ENCODE measurements at regions not wholly inside any gene's neighbourhood (a gene's known extent, or its start where the extent isn't known, plus 50 kb on each side); places are given as distances from the start of the nearest gene placed in this dataset.
"Not testable (repeated sequence)": the region's sequence is repeated elsewhere in the genome, so short reads cannot be mapped to it uniquely, and the experiment has no call there.

- DNase-seq (ENCODE audit: low read depth): not testable (repeated sequence)
Measured at GRCh38 chr12:102666176-102666575, 185.8 kb upstream of the IGF1 start.

- no peak for DNase-seq (ENCODE audit: low read depth)
Measured at GRCh38 chr12:102659200-102659911, 179.0 kb upstream of the IGF1 start.

- DNase-seq (ENCODE audit: low read depth): no peak
Measured at GRCh38 chr12:102653406-102653805, 173.0 kb upstream of the IGF1 start.

GRCh38 chr12:102652645-102653313 is 172.4 kb upstream of the IGF1 start:
- no peak for DNase-seq (ENCODE audit: low read depth)

GRCh38 chr12:102645968-102646367 is 165.6 kb upstream of the IGF1 start:
- DNase-seq (ENCODE audit: low read depth): no peak

- DNase-seq (ENCODE audit: low read depth): no peak
Measured at GRCh38 chr12:102643879-102644575, 163.7 kb upstream of the IGF1 start.

- no peak for DNase-seq (ENCODE audit: low read depth)
Measured at GRCh38 chr12:102642199-102642598, 161.8 kb upstream of the IGF1 start.

GRCh38 chr12:102640658-102641057 is 160.3 kb upstream of the IGF1 start:
- not testable (repeated sequence) for DNase-seq (ENCODE audit: low read depth)

GRCh38 chr12:102638777-102639176 is 158.4 kb upstream of the IGF1 start:
- DNase-seq (ENCODE audit: low read depth): no peak

- DNase-seq (ENCODE audit: low read depth): peak; percentile 48
Measured at GRCh38 chr12:102633981-102634605, 153.7 kb upstream of the IGF1 start.

GRCh38 chr12:102631274-102631673 is 150.9 kb upstream of the IGF1 start:
- peak; percentile 74 for DNase-seq (ENCODE audit: low read depth)

- DNase-seq (ENCODE audit: low read depth): no peak
Measured at GRCh38 chr12:102629262-102629888, 149.0 kb upstream of the IGF1 start.

GRCh38 chr12:102625819-102626218 is 145.5 kb upstream of the IGF1 start:
- DNase-seq (ENCODE audit: low read depth): no peak

- DNase-seq (ENCODE audit: low read depth): no peak
Measured at GRCh38 chr12:102622618-102623017, 142.3 kb upstream of the IGF1 start.

GRCh38 chr12:102618197-102618877 is 138.0 kb upstream of the IGF1 start:
- no peak for DNase-seq (ENCODE audit: low read depth)

GRCh38 chr12:102616692-102617091 is 136.3 kb upstream of the IGF1 start:
- no peak for DNase-seq (ENCODE audit: low read depth)

- DNase-seq (ENCODE audit: low read depth): no peak
Measured at GRCh38 chr12:102611995-102612394, 131.6 kb upstream of the IGF1 start.

GRCh38 chr12:102609996-102610395 is 129.6 kb upstream of the IGF1 start:
- DNase-seq (ENCODE audit: low read depth): no peak

GRCh38 chr12:102603021-102603420 is 122.7 kb upstream of the IGF1 start:
- no peak for DNase-seq (ENCODE audit: low read depth)

- DNase-seq (ENCODE audit: low read depth): no peak
Measured at GRCh38 chr12:102602521-102602920, 122.2 kb upstream of the IGF1 start.

- DNase-seq (ENCODE audit: low read depth): no peak
Measured at GRCh38 chr12:102601621-102602020, 121.3 kb upstream of the IGF1 start.

GRCh38 chr12:102596687-102597086 is 116.3 kb upstream of the IGF1 start:
- no peak for DNase-seq (ENCODE audit: low read depth)
